ENCODE measurements at regions not wholly inside any gene's neighbourhood (a gene's known extent, or its start where the extent isn't known, plus 50 kb on each side); places are given as distances from the start of the nearest gene placed in this dataset.
"Not testable (repeated sequence)": the region's sequence is repeated elsewhere in the genome, so short reads cannot be mapped to it uniquely, and the experiment has no call there.

GRCh38 chr2:54042897-54043620 is 72.3 kb upstream of the PSME4 start:
- no peak for DNase-seq (ENCODE audit: extremely low read depth, insufficient read length)
- Histone ChIP-seq H3K36me3 (ENCODE audit: control insufficient read depth, insufficient read depth, low read length) (no peaks in the 10 kb centered on the region), H3K4me3 (replicated peaks; ENCODE audit: low read depth, low read length) (no peak overlapping the region), H3K27me3 (replicated peaks; ENCODE audit: control insufficient read depth, insufficient read depth, low read length) (no peaks in the 10 kb centered on the region)
- no peak for TF ChIP-seq CTCF (IDR thresholded peaks at IDR 0.05; ENCODE audit: insufficient read depth, low read length, poor library complexity, severe bottlenecking)

DNA sequence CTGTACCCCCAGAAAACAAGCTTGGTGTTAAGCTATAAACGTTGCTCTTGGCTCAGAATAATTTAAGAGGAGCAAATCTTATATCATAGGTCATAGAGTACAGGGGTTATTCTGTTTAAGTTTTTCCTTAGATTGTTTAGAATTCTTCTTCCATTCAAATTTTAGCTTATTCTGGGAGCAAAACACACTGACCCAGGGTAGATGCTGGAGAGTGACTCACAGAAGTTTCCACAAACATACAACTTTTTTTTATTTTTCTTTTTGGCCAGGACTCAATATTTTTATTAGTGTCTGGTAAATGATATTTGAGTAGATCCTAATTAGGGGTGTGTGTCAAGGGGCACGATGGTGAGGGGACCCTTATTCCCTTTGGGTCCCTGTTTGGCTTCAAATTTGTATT is 71.5 kb upstream of the PSME4 start:
- no peak for TF ChIP-seq CTCF (IDR thresholded peaks at IDR 0.05; ENCODE audit: insufficient read depth, low read length, poor library complexity, severe bottlenecking)
- Histone ChIP-seq H3K27me3 (replicated peaks; ENCODE audit: control insufficient read depth, insufficient read depth, low read length) (no peaks in the 10 kb centered on the region), H3K4me3 (replicated peaks; ENCODE audit: low read depth, low read length) (no peak overlapping the region), H3K36me3 (ENCODE audit: control insufficient read depth, insufficient read depth, low read length) (no peaks in the 10 kb centered on the region)
- no peak for DNase-seq (ENCODE audit: extremely low read depth, insufficient read length)

DNA sequence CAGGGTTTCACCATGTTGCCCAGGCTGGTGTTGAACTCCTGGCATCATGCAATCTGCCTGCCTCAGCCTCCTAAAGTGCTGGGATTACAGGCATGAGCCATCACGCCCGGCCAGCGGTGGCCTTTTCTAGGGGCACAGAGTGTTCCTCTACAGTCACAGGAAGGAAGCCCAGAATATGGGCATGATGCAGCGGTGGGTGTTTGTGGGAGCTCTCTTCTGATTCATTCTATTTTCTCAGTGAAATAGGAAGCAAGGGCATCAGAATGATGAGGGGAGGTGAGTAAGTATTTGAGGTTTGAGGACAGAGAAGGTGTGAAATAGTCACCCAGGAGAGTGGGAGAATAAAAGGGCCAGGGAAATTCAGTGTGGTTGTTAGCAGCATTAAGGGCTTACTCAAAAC is 70.3 kb upstream of the PSME4 start:
- DNase-seq (ENCODE audit: extremely low read depth, insufficient read length) = no peak
- Histone ChIP-seq H3K36me3 (ENCODE audit: control insufficient read depth, insufficient read depth, low read length) (no peaks in the 10 kb centered on the region), H3K4me3 (replicated peaks; ENCODE audit: low read depth, low read length) (no peak overlapping the region), H3K27me3 (replicated peaks; ENCODE audit: control insufficient read depth, insufficient read depth, low read length) (no peaks in the 10 kb centered on the region)
- no peak for TF ChIP-seq CTCF (IDR thresholded peaks at IDR 0.05; ENCODE audit: insufficient read depth, low read length, poor library complexity, severe bottlenecking)

GRCh38 chr2:54040685-54041084 is 69.9 kb upstream of the PSME4 start:
- DNase-seq (ENCODE audit: extremely low read depth, insufficient read length) = no peak
- Histone ChIP-seq H3K36me3 (ENCODE audit: control insufficient read depth, insufficient read depth, low read length) (no peaks in the 10 kb centered on the region), H3K27me3 (replicated peaks; ENCODE audit: control insufficient read depth, insufficient read depth, low read length) (no peaks in the 10 kb centered on the region), H3K4me3 (replicated peaks; ENCODE audit: low read depth, low read length) (no peak overlapping the region)
- TF ChIP-seq CTCF (IDR thresholded peaks at IDR 0.05; ENCODE audit: insufficient read depth, low read length, poor library complexity, severe bottlenecking) = no peak

- no peak for DNase-seq (ENCODE audit: extremely low read depth, insufficient read length)
- no peak overlapping the region for H3K4me3 ChIP-seq (replicated peaks; ENCODE audit: low read depth, low read length)
- H3K27me3 ChIP-seq (replicated peaks; ENCODE audit: control insufficient read depth, insufficient read depth, low read length) = no peaks in the 10 kb centered on the region
- TF ChIP-seq CTCF (IDR thresholded peaks at IDR 0.05; ENCODE audit: insufficient read depth, low read length, poor library complexity, severe bottlenecking) = no peak
- no peaks in the 10 kb centered on the region for H3K36me3 ChIP-seq (ENCODE audit: control insufficient read depth, insufficient read depth, low read length)
Measured at GRCh38 chr2:54040250-54040649, 69.5 kb upstream of the PSME4 start.

GRCh38 chr2:54038835-54039234 is 68.0 kb upstream of the PSME4 start:
- DNase-seq (ENCODE audit: extremely low read depth, insufficient read length) = no peak
- Histone ChIP-seq H3K27me3 (replicated peaks; ENCODE audit: control insufficient read depth, insufficient read depth, low read length) (no peaks in the 10 kb centered on the region), H3K4me3 (replicated peaks; ENCODE audit: low read depth, low read length) (no peak overlapping the region), H3K36me3 (ENCODE audit: control insufficient read depth, insufficient read depth, low read length) (no peaks in the 10 kb centered on the region)
- no peak for TF ChIP-seq CTCF (IDR thresholded peaks at IDR 0.05; ENCODE audit: insufficient read depth, low read length, poor library complexity, severe bottlenecking)

GRCh38 chr2:54031288-54031687 is 60.5 kb upstream of the PSME4 start:
- not testable (repeated sequence) for H3K36me3 ChIP-seq (ENCODE audit: control insufficient read depth, insufficient read depth, low read length); DNase-seq (ENCODE audit: extremely low read depth, insufficient read length); H3K4me3 ChIP-seq (replicated peaks; ENCODE audit: low read depth, low read length); H3K27me3 ChIP-seq (replicated peaks; ENCODE audit: control insufficient read depth, insufficient read depth, low read length)

All from GM06990 (cell line).